Neural progenitor cell (in vitro differentiated cells): ENCODE measurements at regions not wholly inside any gene's neighbourhood (a gene's known extent, or its start where the extent isn't known, plus 50 kb on each side); places are given as distances from the start of the nearest gene placed in this dataset.
A peak's percentile ranks its signal among the peaks of the same experiment; 100 is the strongest.

Source experiments
- DNase-seq: peaks from one replicate; pipeline ENCODE4 v3.0.0-alpha.2; 2016; ENCODE audit warnings: low spot score
- H2AFZ ChIP-seq: fragments of 200-600 bp; sonication (generic); replicated peaks from 2 replicates; pipeline ENCODE4 v1.6.1; 2016; ENCODE audit warnings: antibody characterized with exemption
- H3F3A ChIP-seq: fragments of 200-600 bp; sonication (generic); 2 replicates; pipeline ENCODE4 v1.6.1; 2016; ENCODE audit warnings: antibody characterized with exemption, low read depth
- H3K27ac ChIP-seq: fragments of 200-600 bp; sonication (generic); 2 replicates; pipeline ENCODE4 v1.5.1; 2016; ENCODE audit warnings: mild to moderate bottlenecking
- H3K27me3 ChIP-seq: fragments of 200-600 bp; sonication (generic); 2 replicates; pipeline ENCODE4 v1.6.1; 2016; ENCODE audit warnings: mild to moderate bottlenecking, moderate library complexity
- H3K36me3 ChIP-seq: fragments of 200-600 bp; sonication (generic); 2 replicates; pipeline ENCODE4 v1.5.1; 2016
- H3K4me1 ChIP-seq: fragments of 200-600 bp; sonication (generic); 2 replicates; pipeline ENCODE4 v1.6.1; 2016; ENCODE audit warnings: mixed run types
- H3K4me2 ChIP-seq: fragments of 200-600 bp; sonication (generic); 2 replicates; pipeline ENCODE4 v1.6.1; 2016
- H3K4me3 ChIP-seq: fragments of 200-600 bp; sonication (generic); 2 replicates; pipeline ENCODE4 v1.5.1; 2016
- H3K79me2 ChIP-seq: fragments of 200-600 bp; sonication (generic); 2 replicates; pipeline ENCODE4 v1.6.1; 2016; ENCODE audit warnings: low read depth
- H3K9ac ChIP-seq: fragments of 200-600 bp; sonication (generic); 2 replicates; pipeline ENCODE4 v1.6.1; 2016
- H3K9me3 ChIP-seq: fragments of 200-600 bp; sonication (generic); 2 replicates; pipeline ENCODE4 v1.5.1; 2016; ENCODE audit warnings: low read depth
- H4K20me1 ChIP-seq: fragments of 200-600 bp; sonication (generic); 2 replicates; pipeline ENCODE4 v1.6.1; 2016; ENCODE audit warnings: low read depth
- H3K27ac Mint-ChIP-seq: 3 replicates; pipeline ENCODE4 v1.8.0; 2021; ENCODE audit warnings: mixed read lengths
- H3K27me3 Mint-ChIP-seq: 2 replicates; pipeline ENCODE4 v1.8.0; 2022; ENCODE audit warnings: low read depth, mild to moderate bottlenecking, inconsistent platforms, moderate library complexity, mixed read lengths; ENCODE audit not compliant: insufficient read depth
- H3K36me3 Mint-ChIP-seq: 3 replicates; pipeline ENCODE4 v1.8.0; 2021; ENCODE audit warnings: mixed read lengths
- H3K4me1 Mint-ChIP-seq: 3 replicates; pipeline ENCODE4 v1.8.0; 2021; ENCODE audit warnings: mixed read lengths
- H3K4me3 Mint-ChIP-seq: 3 replicates; pipeline ENCODE4 v1.8.0; 2021; ENCODE audit warnings: mild to moderate bottlenecking, moderate library complexity, mixed read lengths
- H3K9me3 Mint-ChIP-seq: 3 replicates; pipeline ENCODE4 v1.8.0; 2020; ENCODE audit warnings: mixed read lengths
- CTCF ChIP-seq: fragments of 200-600 bp; sonication (generic); IDR thresholded peaks from 2 replicates; pipeline ENCODE4 v1.5.1; 2017; ENCODE audit warnings: antibody characterized with exemption, mild to moderate bottlenecking
- EZH2 ChIP-seq: fragments of 200-600 bp; sonication (generic); IDR thresholded peaks from 2 replicates; pipeline ENCODE4 v1.6.1; 2017; ENCODE audit warnings: antibody characterized with exemption, mild to moderate bottlenecking, moderate library complexity
- EZH2phosphoT487 ChIP-seq: fragments of 200-600 bp; sonication (generic); IDR thresholded peaks from 2 replicates; pipeline ENCODE4 v1.6.1; 2017; ENCODE audit warnings: antibody characterized with exemption

GRCh38 chr2:39514825-39515224 lies 77.7 kb upstream of the MAP4K3 start:
- no peaks in the 10 kb centered on the region for H3K9me3 ChIP-seq
- H3K27me3 ChIP-seq: no peaks in the 10 kb centered on the region
- no peak for DNase-seq
- H3K4me3 ChIP-seq: no peak overlapping the region
- Mint-ChIP-seq H3K27me3 (peaks cover 8% of the 10 kb centered on the region), H3K4me3 (no peak overlapping the region), H3K4me1 (peaks cover 72% of the 10 kb centered on the region), H3K36me3 (peaks cover 4% of the 10 kb centered on the region), H3K27ac (no peak overlapping the region), H3K9me3 (peaks cover 7% of the 10 kb centered on the region)
- no peaks in the 10 kb centered on the region for H3K79me2 ChIP-seq
- no peaks in the 10 kb centered on the region for H4K20me1 ChIP-seq
- H3K9ac ChIP-seq: no peak overlapping the region
- H3K4me2 ChIP-seq: no peak overlapping the region
- peaks cover 15% of the 10 kb centered on the region for H3F3A ChIP-seq
- peaks cover 31% of the 10 kb centered on the region for H3K4me1 ChIP-seq
- no peak overlapping the region for H3K27ac ChIP-seq
- no peak overlapping the region for H2AFZ ChIP-seq
- no peaks in the 10 kb centered on the region for H3K36me3 ChIP-seq
- TF ChIP-seq CTCF (no peak), EZH2 (no peak), EZH2phosphoT487 (no peak)

DNA sequence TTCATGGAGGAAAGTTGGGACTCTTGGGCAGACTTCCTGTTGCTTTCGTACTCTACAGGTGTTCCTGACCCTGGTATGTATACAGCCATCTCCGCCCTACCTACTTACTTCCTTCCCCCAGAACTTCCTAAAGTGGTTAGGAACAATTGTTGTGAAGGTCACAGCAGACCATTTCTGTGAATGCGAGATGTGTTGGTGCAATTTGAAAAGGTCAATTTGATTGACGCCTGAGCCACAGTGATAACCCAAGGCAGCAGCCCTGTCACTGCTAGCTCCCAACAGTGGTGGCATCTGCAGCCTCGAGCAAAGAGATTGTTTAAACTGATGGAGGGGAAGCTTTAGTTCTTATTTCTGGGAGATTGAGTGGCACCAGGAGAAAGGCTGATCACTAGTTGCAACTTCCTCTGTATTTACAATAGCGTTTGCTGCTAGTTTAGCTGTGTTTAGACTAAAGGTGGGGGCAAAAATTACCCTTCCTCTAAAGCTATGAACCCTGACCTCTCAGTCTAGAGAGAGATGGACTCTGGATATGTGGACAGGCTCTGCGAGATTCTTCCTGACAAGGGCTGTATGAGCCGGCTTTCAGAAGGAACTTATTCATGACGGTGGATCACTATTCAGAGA lies 78.3 kb upstream of the MAP4K3 start:
- Mint-ChIP-seq H3K27me3 (peaks cover 9% of the 10 kb centered on the region), H3K4me1 (peaks cover 68% of the 10 kb centered on the region), H3K9me3 (peaks cover 10% of the 10 kb centered on the region), H3K27ac (peak overlapping the region; percentile 78), H3K36me3 (peaks cover 7% of the 10 kb centered on the region), H3K4me3 (no peak overlapping the region)
- H3K27me3 ChIP-seq: no peaks in the 10 kb centered on the region
- H3K9me3 ChIP-seq: no peaks in the 10 kb centered on the region
- H3K9ac ChIP-seq: no peak overlapping the region
- no peak overlapping the region for H3K4me3 ChIP-seq
- H3F3A ChIP-seq: peaks cover 15% of the 10 kb centered on the region
- H3K79me2 ChIP-seq: no peaks in the 10 kb centered on the region
- no peak overlapping the region for H2AFZ ChIP-seq
- TF ChIP-seq EZH2phosphoT487: no peak
- TF ChIP-seq EZH2: no peak
- TF ChIP-seq CTCF: no peak
- no peaks in the 10 kb centered on the region for H4K20me1 ChIP-seq
- no peak overlapping the region for H3K27ac ChIP-seq
- no peaks in the 10 kb centered on the region for H3K36me3 ChIP-seq
- H3K4me2 ChIP-seq: peak overlapping the region; percentile 55
- no peak for DNase-seq
- peaks cover 31% of the 10 kb centered on the region for H3K4me1 ChIP-seq

DNA sequence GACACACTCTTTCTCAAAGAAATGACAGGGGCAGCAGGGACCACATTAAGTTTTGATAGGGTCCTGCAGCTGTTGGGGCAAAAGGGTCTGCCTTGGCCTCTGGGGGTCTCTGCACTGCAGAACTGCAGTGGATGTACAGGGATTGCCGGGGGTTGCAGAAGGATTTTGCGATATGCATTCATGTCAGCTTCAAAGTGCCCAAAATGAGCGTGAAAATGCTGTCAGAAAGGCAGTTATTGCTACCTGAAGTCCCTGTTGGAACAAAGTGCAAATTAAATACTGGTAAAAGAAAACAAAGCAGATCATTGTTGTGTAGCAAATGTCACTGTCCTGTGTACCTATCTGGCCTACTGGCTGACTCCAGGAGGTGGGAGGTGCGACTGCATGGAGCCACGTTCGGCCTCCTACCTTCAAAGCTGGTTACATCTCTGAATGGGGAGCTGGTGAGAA lies 78.8 kb upstream of the MAP4K3 start:
- Histone ChIP-seq H3K9me3 (no peaks in the 10 kb centered on the region), H3F3A (peaks cover 15% of the 10 kb centered on the region), H3K27ac (no peak overlapping the region), H3K4me3 (no peak overlapping the region), H3K27me3 (no peaks in the 10 kb centered on the region), H3K36me3 (no peaks in the 10 kb centered on the region), H3K4me1 (peaks cover 31% of the 10 kb centered on the region), H3K9ac (no peak overlapping the region), H4K20me1 (no peaks in the 10 kb centered on the region), H3K79me2 (no peaks in the 10 kb centered on the region), H2AFZ (peak overlapping the region; percentile 12), H3K4me2 (peak overlapping the region; percentile 55)
- Mint-ChIP-seq H3K9me3 (peaks cover 14% of the 10 kb centered on the region), H3K36me3 (peaks cover 9% of the 10 kb centered on the region), H3K27ac (peak overlapping the region; percentile 78), H3K27me3 (peaks cover 9% of the 10 kb centered on the region), H3K4me3 (peak overlapping the region; percentile 48), H3K4me1 (peaks cover 68% of the 10 kb centered on the region)
- TF ChIP-seq CTCF: no peak
- no peak for TF ChIP-seq EZH2
- no peak for TF ChIP-seq EZH2phosphoT487
- DNase-seq: no peak
